ENCODE measurements at regions not wholly inside any gene's neighbourhood (a gene's known extent, or its start where the extent isn't known, plus 50 kb on each side); places are given as distances from the start of the nearest gene placed in this dataset.

DNA sequence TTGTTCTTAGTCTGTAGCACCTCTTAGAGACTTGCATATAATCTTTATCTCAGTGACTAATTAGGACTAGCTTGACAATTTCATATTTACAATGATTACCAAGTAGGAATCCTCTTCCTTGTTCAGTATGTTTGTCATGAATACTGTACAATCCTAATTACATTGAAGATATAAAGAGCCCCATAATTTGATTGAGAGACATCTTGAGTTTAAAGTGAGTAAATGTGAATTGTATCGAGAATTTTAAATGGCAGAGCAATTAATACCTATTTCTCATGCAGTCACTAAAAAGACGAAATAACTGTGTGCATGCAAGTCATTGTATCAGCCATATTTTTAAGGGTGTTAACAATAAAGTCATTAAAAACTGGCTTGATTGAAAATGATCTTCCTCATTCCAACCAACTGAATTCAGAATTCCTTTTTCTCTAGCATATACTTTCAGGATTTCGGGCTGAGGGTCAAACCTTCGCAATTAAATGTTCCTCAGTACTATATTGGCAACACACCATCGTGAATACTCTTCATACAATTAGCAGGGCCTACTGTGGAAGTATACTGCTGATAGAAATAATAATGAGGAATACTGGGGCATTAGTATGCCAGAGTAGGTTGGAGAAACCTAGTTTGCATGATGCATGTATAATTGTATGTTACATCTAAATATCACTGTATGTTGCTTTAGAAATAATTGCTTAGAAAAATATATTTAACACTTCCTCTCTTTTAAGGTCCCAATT, 284.7 kb upstream of the TMEM161B start:
- no peak for TF ChIP-seq CTCF (IDR thresholded peaks at IDR 0.05; ENCODE audit: low read depth, low read length, poor library complexity, severe bottlenecking)
- TF ChIP-seq EZH2phosphoT487 (IDR thresholded peaks at IDR 0.05; ENCODE audit: borderline replicate concordance, low read length) = no peak

Measured in DOHH2 (cell line).